PC-9 (cell line): ENCODE measurements at regions not wholly inside any gene's neighbourhood (a gene's known extent, or its start where the extent isn't known, plus 50 kb on each side); places are given as distances from the start of the nearest gene placed in this dataset.

Experiments used
- BruUV-seq: library from RNA; stranded (reverse); fragments of 400-500 nt; replicated peaks from 2 replicates; lab custom pipeline; 2021; lab: Mats Ljungman, UMichigan
- CTCF ChIA-PET: fragments of 300-600 bp; sonication (Branson Sonifier 250); formaldehyde crosslinking; loops from one replicate; lab custom pipeline; 2022; ENCODE audit warnings: antibody characterized with exemption; lab: Charles Lee
- POLR2A ChIA-PET: fragments of 300-600 bp; sonication (Branson Sonifier 250); formaldehyde crosslinking; loops from one replicate; lab custom pipeline; 2022; ENCODE audit warnings: antibody characterized with exemption; ENCODE audit not compliant: unreplicated experiment; lab: Charles Lee
- DNase-seq, 2 experiments: peaks; one replicate each; pipeline versions ENCODE4 v3.0.0 to v3.0.0-alpha.2; 2015 to 2022; ENCODE audit warnings: mixed read lengths in 1 of 2
- H2AFZ ChIP-seq: fragments of 200-600 bp; sonication (generic); 2 replicates; pipeline ENCODE4 v1.8.1; 2017; ENCODE audit warnings: antibody characterized with exemption
- H3F3A ChIP-seq: fragments of 200-600 bp; sonication (generic); 2 replicates; pipeline ENCODE4 v1.8.1; 2017; ENCODE audit warnings: antibody characterized with exemption, mild to moderate bottlenecking, low read depth; ENCODE audit not compliant: insufficient read depth
- H3K27ac ChIP-seq: fragments of 200-600 bp; sonication (generic); 2 replicates; pipeline ENCODE4 v1.6.1; 2016; ENCODE audit warnings: mixed run types
- H3K27me3 ChIP-seq: fragments of 200-600 bp; sonication (generic); 2 replicates; pipeline ENCODE4 v1.6.1; 2016; ENCODE audit warnings: low read depth, mixed run types; ENCODE audit not compliant: insufficient read depth
- H3K36me3 ChIP-seq: fragments of 200-600 bp; sonication (generic); 2 replicates; pipeline ENCODE4 v1.6.1; 2016; ENCODE audit warnings: low read depth, mixed run types
- H3K4me1 ChIP-seq: fragments of 200-600 bp; sonication (generic); replicated peaks from 2 replicates; pipeline ENCODE4 v1.6.1; 2016; ENCODE audit warnings: mixed run types; ENCODE audit not compliant: insufficient read depth
- H3K4me2 ChIP-seq: fragments of 200-600 bp; sonication (generic); 2 replicates; pipeline ENCODE4 v1.6.1; 2017; ENCODE audit warnings: mixed run types
- H3K4me3 ChIP-seq: fragments of 200-600 bp; sonication (generic); 2 replicates; pipeline ENCODE4 v1.6.1; 2016; ENCODE audit warnings: mixed run types
- H3K79me2 ChIP-seq: fragments of 200-600 bp; sonication (generic); 2 replicates; pipeline ENCODE4 v1.6.1; 2017; ENCODE audit warnings: low read depth, mixed run types
- H3K9me2 ChIP-seq: fragments of 200-600 bp; sonication (generic); 2 replicates; pipeline ENCODE4 v1.8.1; 2017; ENCODE audit warnings: mild to moderate bottlenecking; ENCODE audit not compliant: insufficient read depth
- H3K9me3 ChIP-seq: fragments of 200-600 bp; sonication (generic); 2 replicates; pipeline ENCODE4 v1.8.1; 2016; ENCODE audit warnings: low read depth; ENCODE audit not compliant: insufficient read depth
- H4K20me1 ChIP-seq: fragments of 200-600 bp; sonication (generic); 2 replicates; pipeline ENCODE4 v1.8.1; 2017; ENCODE audit not compliant: insufficient read depth
- CTCF ChIP-seq: fragments of 200-600 bp; sonication (generic); conservative IDR thresholded peaks from 2 replicates; pipeline ENCODE4 v1.6.1; 2017; ENCODE audit warnings: mixed run types, antibody characterized with exemption, mild to moderate bottlenecking, moderate library complexity
- EZH2 ChIP-seq: fragments of 200-600 bp; sonication (generic); IDR thresholded peaks from 2 replicates; pipeline ENCODE4 v1.8.0; 2017; ENCODE audit warnings: antibody characterized with exemption, low read depth
- intact Hi-C: fragments of 100-400 bp; cut with micrococcal nuclease; formaldehyde crosslinking; loops from one replicate; pipeline ENCODE4 v1.10.0; 2022; ENCODE audit not compliant: unreplicated experiment

DNA sequence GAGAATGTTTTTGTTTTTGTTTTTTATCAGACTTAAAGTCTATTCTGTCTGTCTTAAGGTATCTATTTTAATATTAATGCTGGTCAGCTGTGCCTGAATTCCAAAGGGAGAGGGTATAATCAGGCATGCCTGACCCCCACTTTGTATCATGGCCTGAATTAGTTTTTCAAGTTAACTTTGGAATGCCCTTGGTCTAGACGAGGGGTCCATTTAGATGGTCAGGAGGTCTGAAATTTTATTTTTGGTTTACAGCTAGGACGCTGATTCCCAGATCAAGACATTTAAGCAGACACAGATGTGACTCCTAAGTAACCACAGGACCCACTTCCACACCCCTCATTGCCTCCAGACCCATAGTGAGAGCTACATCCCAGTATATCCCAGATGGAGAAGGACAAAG lies 189.5 kb downstream of the ARHGAP12 start:
- TF ChIP-seq CTCF (no peak), EZH2 (no peak)
- BruUV-seq = no TSS peak
- ChIA-PET POLR2A (no interaction called here), CTCF (no interaction called here)
- Histone ChIP-seq H3K27me3 (0 out of 2 replicates have a peak, but pooled peaks cover under 1% of the 10 kb centered on the region), H3K27ac (no peak overlapping the region), H3F3A (no peaks in the 10 kb centered on the region), H3K4me3 (no peak overlapping the region), H3K4me2 (no peak overlapping the region), H3K4me1 (no peaks in the 10 kb centered on the region), H3K79me2 (no peaks in the 10 kb centered on the region), H2AFZ (no peak overlapping the region), H3K36me3 (no peaks in the 10 kb centered on the region), H4K20me1 (no peaks in the 10 kb centered on the region), H3K9me3 (no peaks in the 10 kb centered on the region), H3K9me2 (no peaks in the 10 kb centered on the region)
- intact Hi-C loops = no loop called here
- DNase-seq = no peak

DNA sequence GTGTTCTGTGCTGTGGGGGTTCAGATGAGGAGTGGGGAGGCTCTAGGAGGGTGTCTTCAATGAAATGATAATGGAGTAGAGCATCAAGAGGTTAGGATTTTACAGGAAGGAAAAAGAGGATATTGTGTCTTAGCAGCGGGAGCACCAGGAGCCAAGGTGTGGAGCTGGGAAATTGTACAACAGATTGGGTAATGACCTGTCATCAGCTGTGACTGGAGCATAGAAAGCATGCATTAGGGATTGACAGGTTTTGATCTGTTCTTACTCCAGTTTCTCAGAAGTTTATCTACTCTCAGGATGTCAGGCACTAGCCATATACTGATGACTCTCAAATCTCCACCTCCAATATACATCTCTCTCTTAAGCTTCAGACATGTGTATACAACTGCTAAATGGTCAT lies 196.9 kb downstream of the ARHGAP12 start:
- Histone ChIP-seq H3K4me3 (no peak overlapping the region), H3K4me1 (no peaks in the 10 kb centered on the region), H3K36me3 (no peaks in the 10 kb centered on the region), H3K79me2 (no peaks in the 10 kb centered on the region), H4K20me1 (no peaks in the 10 kb centered on the region), H3K9me3 (no peaks in the 10 kb centered on the region), H3K27me3 (0 out of 2 replicates have a peak, but pooled peaks cover 5% of the 10 kb centered on the region), H3K9me2 (no peaks in the 10 kb centered on the region), H2AFZ (no peak overlapping the region), H3K4me2 (no peak overlapping the region), H3K27ac (no peak overlapping the region), H3F3A (no peaks in the 10 kb centered on the region)
- DNase-seq = no peak
- TF ChIP-seq EZH2 (no peak), CTCF (no peak)
- POLR2A ChIA-PET = no interaction called here
- no TSS peak for BruUV-seq
- CTCF ChIA-PET = no interaction called here
- intact Hi-C loops = no loop called here

GRCh38 chr10:31730776-31731175 lies 197.9 kb downstream of the ARHGAP12 start:
- Histone ChIP-seq H3K4me1 (no peaks in the 10 kb centered on the region), H3K27ac (no peak overlapping the region), H2AFZ (no peak overlapping the region), H3F3A (no peaks in the 10 kb centered on the region), H3K4me2 (no peak overlapping the region), H3K4me3 (no peak overlapping the region), H3K9me2 (no peaks in the 10 kb centered on the region), H3K9me3 (no peaks in the 10 kb centered on the region), H3K79me2 (no peaks in the 10 kb centered on the region), H3K27me3 (0 out of 2 replicates have a peak, but pooled peaks cover 5% of the 10 kb centered on the region), H3K36me3 (no peaks in the 10 kb centered on the region), H4K20me1 (no peaks in the 10 kb centered on the region)
- BruUV-seq = no TSS peak
- ChIA-PET POLR2A (no interaction called here), CTCF (no interaction called here)
- intact Hi-C loops = no loop called here
- TF ChIP-seq EZH2 (no peak), CTCF (no peak)
- DNase-seq = no peak
